ENCODE measurements at regions not wholly inside any gene's neighbourhood (a gene's known extent, or its start where the extent isn't known, plus 50 kb on each side); places are given as distances from the start of the nearest gene placed in this dataset.

DNA sequence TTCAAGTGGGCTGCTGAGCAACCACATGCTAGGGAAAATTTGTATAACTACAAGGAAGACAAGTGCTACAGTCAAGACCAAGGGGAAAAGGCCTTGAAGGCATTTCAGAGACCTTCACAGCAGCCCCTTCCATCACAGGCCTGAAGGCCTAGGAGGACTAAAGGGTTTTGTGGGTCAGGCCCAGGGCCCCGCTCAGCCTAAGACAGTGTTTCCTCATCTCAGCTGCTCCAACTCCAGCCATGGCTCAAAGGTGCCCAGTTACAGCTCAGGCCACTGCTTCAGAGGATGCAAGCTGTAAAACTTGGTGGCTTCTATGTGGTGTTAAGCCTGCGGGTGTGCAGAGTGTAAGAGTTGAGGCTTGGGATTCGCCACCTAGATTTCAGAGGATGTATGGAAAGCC, 260.5 kb downstream of the NXPE2 start:
- TF ChIP-seq, protein P1, sequence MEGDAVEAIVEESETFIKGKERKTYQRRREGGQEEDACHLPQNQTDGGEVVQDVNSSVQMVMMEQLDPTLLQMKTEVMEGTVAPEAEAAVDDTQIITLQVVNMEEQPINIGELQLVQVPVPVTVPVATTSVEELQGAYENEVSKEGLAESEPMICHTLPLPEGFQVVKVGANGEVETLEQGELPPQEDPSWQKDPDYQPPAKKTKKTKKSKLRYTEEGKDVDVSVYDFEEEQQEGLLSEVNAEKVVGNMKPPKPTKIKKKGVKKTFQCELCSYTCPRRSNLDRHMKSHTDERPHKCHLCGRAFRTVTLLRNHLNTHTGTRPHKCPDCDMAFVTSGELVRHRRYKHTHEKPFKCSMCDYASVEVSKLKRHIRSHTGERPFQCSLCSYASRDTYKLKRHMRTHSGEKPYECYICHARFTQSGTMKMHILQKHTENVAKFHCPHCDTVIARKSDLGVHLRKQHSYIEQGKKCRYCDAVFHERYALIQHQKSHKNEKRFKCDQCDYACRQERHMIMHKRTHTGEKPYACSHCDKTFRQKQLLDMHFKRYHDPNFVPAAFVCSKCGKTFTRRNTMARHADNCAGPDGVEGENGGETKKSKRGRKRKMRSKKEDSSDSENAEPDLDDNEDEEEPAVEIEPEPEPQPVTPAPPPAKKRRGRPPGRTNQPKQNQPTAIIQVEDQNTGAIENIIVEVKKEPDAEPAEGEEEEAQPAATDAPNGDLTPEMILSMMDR (IDR thresholded peaks at IDR 0.05; ENCODE audit: low read depth, low read length, missing input control): no peak
- no peak for TF ChIP-seq JUND (IDR thresholded peaks at IDR 0.05)
- TF ChIP-seq NR2F2 (IDR thresholded peaks at IDR 0.05): no peak
- TF ChIP-seq, protein P2, sequence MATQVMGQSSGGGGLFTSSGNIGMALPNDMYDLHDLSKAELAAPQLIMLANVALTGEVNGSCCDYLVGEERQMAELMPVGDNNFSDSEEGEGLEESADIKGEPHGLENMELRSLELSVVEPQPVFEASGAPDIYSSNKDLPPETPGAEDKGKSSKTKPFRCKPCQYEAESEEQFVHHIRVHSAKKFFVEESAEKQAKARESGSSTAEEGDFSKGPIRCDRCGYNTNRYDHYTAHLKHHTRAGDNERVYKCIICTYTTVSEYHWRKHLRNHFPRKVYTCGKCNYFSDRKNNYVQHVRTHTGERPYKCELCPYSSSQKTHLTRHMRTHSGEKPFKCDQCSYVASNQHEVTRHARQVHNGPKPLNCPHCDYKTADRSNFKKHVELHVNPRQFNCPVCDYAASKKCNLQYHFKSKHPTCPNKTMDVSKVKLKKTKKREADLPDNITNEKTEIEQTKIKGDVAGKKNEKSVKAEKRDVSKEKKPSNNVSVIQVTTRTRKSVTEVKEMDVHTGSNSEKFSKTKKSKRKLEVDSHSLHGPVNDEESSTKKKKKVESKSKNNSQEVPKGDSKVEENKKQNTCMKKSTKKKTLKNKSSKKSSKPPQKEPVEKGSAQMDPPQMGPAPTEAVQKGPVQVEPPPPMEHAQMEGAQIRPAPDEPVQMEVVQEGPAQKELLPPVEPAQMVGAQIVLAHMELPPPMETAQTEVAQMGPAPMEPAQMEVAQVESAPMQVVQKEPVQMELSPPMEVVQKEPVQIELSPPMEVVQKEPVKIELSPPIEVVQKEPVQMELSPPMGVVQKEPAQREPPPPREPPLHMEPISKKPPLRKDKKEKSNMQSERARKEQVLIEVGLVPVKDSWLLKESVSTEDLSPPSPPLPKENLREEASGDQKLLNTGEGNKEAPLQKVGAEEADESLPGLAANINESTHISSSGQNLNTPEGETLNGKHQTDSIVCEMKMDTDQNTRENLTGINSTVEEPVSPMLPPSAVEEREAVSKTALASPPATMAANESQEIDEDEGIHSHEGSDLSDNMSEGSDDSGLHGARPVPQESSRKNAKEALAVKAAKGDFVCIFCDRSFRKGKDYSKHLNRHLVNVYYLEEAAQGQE (IDR thresholded peaks at IDR 0.05): no peak
